ENCODE measurements at regions not wholly inside any gene's neighbourhood (a gene's known extent, or its start where the extent isn't known, plus 50 kb on each side); places are given as distances from the start of the nearest gene placed in this dataset.

- no peak overlapping the region for H2AFZ ChIP-seq (ENCODE audit: low read depth, low read length)
- H3K4me3 ChIP-seq (ENCODE audit: low read length) = no peak overlapping the region
- no peak for TF ChIP-seq REST (IDR thresholded peaks at IDR 0.05; ENCODE audit: borderline replicate concordance)
- no peak for TF ChIP-seq POLR2AphosphoS5 (IDR thresholded peaks at IDR 0.05)
- TF ChIP-seq TAF1 (IDR thresholded peaks at IDR 0.05; ENCODE audit: low read depth) = no peak
- no peak for TF ChIP-seq MXI1 (conservative IDR thresholded peaks at IDR 0.05; ENCODE audit: poor library complexity, severe bottlenecking)
- TF ChIP-seq EZH2 (IDR thresholded peaks at IDR 0.05; ENCODE audit: borderline replicate concordance, insufficient read depth, low read length, poor library complexity, severe bottlenecking) = no peak
- TF ChIP-seq CTCF (IDR thresholded peaks at IDR 0.05; ENCODE audit: poor library complexity, severe bottlenecking) = no peak
- no peak for TF ChIP-seq RAD21 (conservative IDR thresholded peaks at IDR 0.05)
- no peak for TF ChIP-seq SMC3 (conservative IDR thresholded peaks at IDR 0.05; ENCODE audit: poor library complexity)
- TF ChIP-seq EP300 (conservative IDR thresholded peaks at IDR 0.05; ENCODE audit: poor library complexity, severe bottlenecking) = no peak
- no peaks in the 10 kb centered on the region for H3F3A ChIP-seq (ENCODE audit: insufficient read depth, low read length, poor library complexity, severe bottlenecking)
- no peaks in the 10 kb centered on the region for H4K20me1 ChIP-seq (ENCODE audit: insufficient read depth)
- H3K27me3 ChIP-seq (ENCODE audit: insufficient read depth, low read depth, low read length) = no peaks in the 10 kb centered on the region
- H3K27ac ChIP-seq (ENCODE audit: low read length) = no peak overlapping the region
- H3K36me3 ChIP-seq (ENCODE audit: insufficient read depth, low read length) = no peaks in the 10 kb centered on the region
- H3K9me2 ChIP-seq (ENCODE audit: insufficient read depth, low read length) = no peaks in the 10 kb centered on the region
- H3K9ac ChIP-seq (ENCODE audit: low read length) = no peak overlapping the region
- H3K79me2 ChIP-seq (replicated peaks; ENCODE audit: insufficient read depth, low read length) = no peaks in the 10 kb centered on the region
- no peak overlapping the region for H3K4me2 ChIP-seq (ENCODE audit: low read length)
- no peaks in the 10 kb centered on the region for H3K9me3 ChIP-seq (ENCODE audit: low read length)
Observed at GRCh38 chr2:64288321-64289193, 144.3 kb upstream of the PELI1 start.

GRCh38 chr2:64289251-64289650 is 145.0 kb upstream of the PELI1 start:
- no peaks in the 10 kb centered on the region for H3K9me2 ChIP-seq (ENCODE audit: insufficient read depth, low read length)
- TF ChIP-seq EP300 (conservative IDR thresholded peaks at IDR 0.05; ENCODE audit: poor library complexity, severe bottlenecking) = no peak
- no peak for TF ChIP-seq MXI1 (conservative IDR thresholded peaks at IDR 0.05; ENCODE audit: poor library complexity, severe bottlenecking)
- no peak for TF ChIP-seq REST (IDR thresholded peaks at IDR 0.05; ENCODE audit: borderline replicate concordance)
- no peak for TF ChIP-seq SMC3 (conservative IDR thresholded peaks at IDR 0.05; ENCODE audit: poor library complexity)
- no peak for TF ChIP-seq RAD21 (conservative IDR thresholded peaks at IDR 0.05)
- no peak for TF ChIP-seq POLR2AphosphoS5 (IDR thresholded peaks at IDR 0.05)
- TF ChIP-seq TAF1 (IDR thresholded peaks at IDR 0.05; ENCODE audit: low read depth) = no peak
- TF ChIP-seq CTCF (IDR thresholded peaks at IDR 0.05; ENCODE audit: poor library complexity, severe bottlenecking) = no peak
- no peak for TF ChIP-seq EZH2 (IDR thresholded peaks at IDR 0.05; ENCODE audit: borderline replicate concordance, insufficient read depth, low read length, poor library complexity, severe bottlenecking)
- H2AFZ ChIP-seq (ENCODE audit: low read depth, low read length) = no peak overlapping the region
- no peaks in the 10 kb centered on the region for H3F3A ChIP-seq (ENCODE audit: insufficient read depth, low read length, poor library complexity, severe bottlenecking)
- no peaks in the 10 kb centered on the region for H3K9me3 ChIP-seq (ENCODE audit: low read length)
- H3K36me3 ChIP-seq (ENCODE audit: insufficient read depth, low read length) = no peaks in the 10 kb centered on the region
- H3K4me3 ChIP-seq (ENCODE audit: low read length) = no peak overlapping the region
- H3K27ac ChIP-seq (ENCODE audit: low read length) = no peak overlapping the region
- no peaks in the 10 kb centered on the region for H4K20me1 ChIP-seq (ENCODE audit: insufficient read depth)
- H3K27me3 ChIP-seq (ENCODE audit: insufficient read depth, low read depth, low read length) = no peaks in the 10 kb centered on the region
- no peaks in the 10 kb centered on the region for H3K79me2 ChIP-seq (replicated peaks; ENCODE audit: insufficient read depth, low read length)
- no peak overlapping the region for H3K4me2 ChIP-seq (ENCODE audit: low read length)
- no peak overlapping the region for H3K9ac ChIP-seq (ENCODE audit: low read length)
